Lung (tissue), 11 donors: ENCODE measurements at regions not wholly inside any gene's neighbourhood (a gene's known extent, or its start where the extent isn't known, plus 50 kb on each side); places are given as distances from the start of the nearest gene placed in this dataset.
"Not testable (repeated sequence)": the region's sequence is repeated elsewhere in the genome, so short reads cannot be mapped to it uniquely, and the experiment has no call there.

Source experiments
- ATAC-seq: fragments of 200-7000 bp; cut with Tn5 transposase; one replicate; pipeline ENCODE4 v1.9.1; 2020; ENCODE audit warnings: moderate number of reproducible peaks; ENCODE audit not compliant: insufficient read depth, low FRiP score
- DNase-seq, 3 donors: peaks; one replicate each; pipeline ENCODE4 v3.0.0-alpha.2; 2013 to 2017
- H3K27ac ChIP-seq, 2 donors: one replicate each; pipeline ENCODE4 v1.5.1; 2013; ENCODE audit warnings: mild to moderate bottlenecking in 2 of 2, moderate library complexity in 2 of 2, control low read depth in 1 of 2, inconsistent platforms in 1 of 2, low read depth in 1 of 2, low read length in 1 of 2
- H3K27me3 ChIP-seq, 3 donors: one replicate each; pipeline ENCODE4 v1.5.1; 2013; ENCODE audit warnings: low read length in 2 of 3; ENCODE audit not compliant: control insufficient read depth in 3 of 3, insufficient read depth in 3 of 3
- H3K36me3 ChIP-seq, 4 donors: one replicate each; pipeline ENCODE4 v1.5.1; 2013; ENCODE audit warnings: low read length in 4 of 4, mild to moderate bottlenecking in 1 of 4, moderate library complexity in 1 of 4; ENCODE audit not compliant: control insufficient read depth in 4 of 4, insufficient read depth in 4 of 4
- H3K4me1 ChIP-seq, 5 donors: one replicate each; pipeline ENCODE4 v1.5.1; 2013; ENCODE audit warnings: low read length in 5 of 5, mild to moderate bottlenecking in 2 of 5, moderate library complexity in 1 of 5; ENCODE audit not compliant: control insufficient read depth in 5 of 5, insufficient read depth in 5 of 5
- H3K4me3 ChIP-seq: one replicate; pipeline ENCODE4 v1.5.1; 2013; ENCODE audit warnings: mild to moderate bottlenecking, control low read depth, moderate library complexity
- H3K9ac ChIP-seq, 2 donors: one replicate each; pipeline ENCODE4 v1.5.1; 2013; ENCODE audit warnings: low read length in 2 of 2, control low read depth in 1 of 2; ENCODE audit not compliant: insufficient read depth in 1 of 2
- H3K9me3 ChIP-seq, 4 donors: one replicate each; pipeline ENCODE4 v1.5.1; 2013; ENCODE audit warnings: low read length in 3 of 4, mild to moderate bottlenecking in 1 of 4, moderate library complexity in 1 of 4; ENCODE audit not compliant: control insufficient read depth in 4 of 4, insufficient read depth in 3 of 4
- CTCF ChIP-seq: IDR thresholded peaks from 2 replicates; pipeline ENCODE4 v1.5.1; 2012; ENCODE audit warnings: mild to moderate bottlenecking; ENCODE audit errors: control extremely low read depth, extremely low read depth
- WGBS, 2 donors: extraction: QIAGEN DNeasy Blood & Tissue Kit; methylation state at CpG; one replicate each; pipeline ENCODE4 v1.1.7; 2013; 5-methylcytosine and 5-hydroxymethylcytosine counted together
- donor health status: control.
- donor health status: control.
- donor health status: Bipolar disorder and iron deficiency.
- donor health status: healthy.
- donor health status: DM: yes; HTN: yes; CAD: no.

GRCh38 chr9:74092491-74092834, 404.7 kb upstream of the RORB start:
- Histone ChIP-seq H3K27me3 (no peaks in the 10 kb centered on the region), H3K36me3 (no peaks in the 10 kb centered on the region), H3K9ac (no peak overlapping the region), H3K9me3 (no peaks in the 10 kb centered on the region), H3K4me3 (no peak overlapping the region), H3K27ac (no peak overlapping the region), H3K4me1 (no peaks in the 10 kb centered on the region)
- DNase-seq (no peak), ATAC-seq (no peak)
- 75 to 87% methylated on average over 1 of the region's 1 CpG for WGBS, 2 donors
- TF ChIP-seq CTCF = no peak

- ATAC-seq, DNase-seq, H3K4me3 ChIP-seq, H3K27me3 ChIP-seq, H3K9ac ChIP-seq, H3K36me3 ChIP-seq, H3K9me3 ChIP-seq, H3K4me1 ChIP-seq, H3K27ac ChIP-seq: not testable (repeated sequence)
- 83 to 88% methylated on average over 1 of the region's 1 CpG for WGBS, 2 donors
Measured at GRCh38 chr9:74094037-74094436, 403.1 kb upstream of the RORB start.

- TF ChIP-seq CTCF = no peak
- Histone ChIP-seq H3K27ac (no peak overlapping the region), H3K36me3 (no peaks in the 10 kb centered on the region), H3K9me3 (no peaks in the 10 kb centered on the region), H3K9ac (no peak overlapping the region), H3K4me3 (no peak overlapping the region), H3K27me3 (no peaks in the 10 kb centered on the region), H3K4me1 (no peaks in the 10 kb centered on the region)
- 85 to 90% methylated on average over 1 of the region's 1 CpG for WGBS, 2 donors
- ATAC-seq (no peak), DNase-seq (no peak)
Measured at GRCh38 chr9:74094766-74095165, 402.4 kb upstream of the RORB start.

- Histone ChIP-seq H3K9me3 (no peaks in the 10 kb centered on the region), H3K36me3 (no peaks in the 10 kb centered on the region), H3K27ac (no peak overlapping the region), H3K4me3 (no peak overlapping the region), H3K27me3 (no peaks in the 10 kb centered on the region), H3K4me1 (no peaks in the 10 kb centered on the region), H3K9ac (no peak overlapping the region)
- DNase-seq (no peak), ATAC-seq (no peak)
- TF ChIP-seq CTCF = no peak
- WGBS, 2 donors = 82 to 85% methylated on average over 2 of the region's 2 CpGs
Measured at GRCh38 chr9:74095925-74096324, 401.2 kb upstream of the RORB start.
